Epithelial cell of esophagus (primary cell): ENCODE measurements at regions not wholly inside any gene's neighbourhood (a gene's known extent, or its start where the extent isn't known, plus 50 kb on each side); places are given as distances from the start of the nearest gene placed in this dataset.

Experiments
- DNase-seq: peaks from one replicate; pipeline ENCODE4 v3.0.0; 2010; ENCODE audit warnings: low read depth
- H3K4me3 ChIP-seq: 2 replicates; pipeline ENCODE4 v1.5.1; 2011; ENCODE audit warnings: mild to moderate bottlenecking, low read length, control low read depth
- CTCF ChIP-seq: IDR thresholded peaks from 2 replicates; pipeline ENCODE4 v1.5.1; 2011; ENCODE audit warnings: low read depth, mild to moderate bottlenecking, low read length, control low read depth, inconsistent platforms; ENCODE audit not compliant: insufficient read depth; ENCODE audit errors: missing control alignments

- no peak overlapping the region for H3K4me3 ChIP-seq
- no peak for DNase-seq
- TF ChIP-seq CTCF: no peak
Observed at GRCh38 chr7:66528652-66529051, 100.0 kb upstream of the KCTD7 start.

- TF ChIP-seq CTCF: no peak
- DNase-seq: no peak
- H3K4me3 ChIP-seq: no peak overlapping the region
Observed at GRCh38 chr7:66529883-66530610, 98.6 kb upstream of the KCTD7 start.

- no peak overlapping the region for H3K4me3 ChIP-seq
- no peak for DNase-seq
- no peak for TF ChIP-seq CTCF
Observed at GRCh38 chr7:66535414-66536329, 93.0 kb upstream of the KCTD7 start.

GRCh38 chr7:66537380-66537779 lies 91.3 kb upstream of the KCTD7 start:
- no peak for DNase-seq
- no peak overlapping the region for H3K4me3 ChIP-seq
- TF ChIP-seq CTCF: no peak

- no peak overlapping the region for H3K4me3 ChIP-seq
- DNase-seq: no peak
- TF ChIP-seq CTCF: no peak
Observed at GRCh38 chr7:66537876-66538275, 90.8 kb upstream of the KCTD7 start.

- TF ChIP-seq CTCF: no peak
- no peak for DNase-seq
- no peak overlapping the region for H3K4me3 ChIP-seq
Observed at GRCh38 chr7:66539264-66539623, 89.4 kb upstream of the KCTD7 start.
